CD4-positive, alpha-beta T cell treated with Interleukin-10 for 1 hour (primary cell): ENCODE measurements at regions not wholly inside any gene's neighbourhood (a gene's known extent, or its start where the extent isn't known, plus 50 kb on each side); places are given as distances from the start of the nearest gene placed in this dataset.
"Not testable (repeated sequence)": the region's sequence is repeated elsewhere in the genome, so short reads cannot be mapped to it uniquely, and the experiment has no call there.

Source experiments
- DNase-seq: peaks from one replicate; pipeline ENCODE4 v3.0.0-alpha.2; 2020

DNA sequence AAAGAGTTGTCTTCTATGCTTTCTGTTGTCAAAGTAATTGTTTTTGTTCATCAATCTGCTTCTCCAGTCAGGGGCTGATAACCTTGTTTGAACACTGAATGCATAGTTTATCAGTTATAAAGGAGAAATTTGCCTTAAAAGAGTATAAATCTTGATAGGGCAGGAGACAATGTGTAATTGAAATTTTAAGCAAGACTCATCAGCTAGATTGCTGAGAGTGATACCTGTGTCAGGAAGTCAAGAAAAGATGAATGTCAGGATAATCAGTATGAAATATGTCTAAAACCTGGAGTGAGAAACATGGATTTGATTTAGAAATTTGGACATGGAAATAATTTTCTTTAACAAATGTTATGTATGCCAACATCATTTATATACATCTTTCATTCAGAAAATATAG is 1258.1 kb downstream of the EFNA5 start:
- no peak for DNase-seq

DNA sequence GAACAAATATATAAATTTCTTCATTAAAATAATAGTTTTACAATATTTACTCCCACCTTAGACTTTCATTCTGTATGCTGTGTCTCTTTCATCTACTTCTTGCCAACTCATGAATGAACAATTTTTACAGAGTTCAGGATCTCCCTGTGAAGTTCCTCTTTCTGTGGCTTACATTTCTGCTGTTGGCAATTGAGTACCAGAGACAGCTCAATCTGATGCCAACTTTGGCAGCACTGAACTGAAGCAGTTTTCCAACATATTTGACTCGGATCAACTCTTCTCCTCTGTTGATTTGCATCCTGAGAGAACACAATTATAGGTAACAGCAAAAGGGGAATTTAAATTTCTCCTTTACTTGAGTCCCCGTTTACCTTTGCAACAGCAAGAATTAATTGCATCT is 1262.2 kb downstream of the EFNA5 start:
- DNase-seq: no peak

DNA sequence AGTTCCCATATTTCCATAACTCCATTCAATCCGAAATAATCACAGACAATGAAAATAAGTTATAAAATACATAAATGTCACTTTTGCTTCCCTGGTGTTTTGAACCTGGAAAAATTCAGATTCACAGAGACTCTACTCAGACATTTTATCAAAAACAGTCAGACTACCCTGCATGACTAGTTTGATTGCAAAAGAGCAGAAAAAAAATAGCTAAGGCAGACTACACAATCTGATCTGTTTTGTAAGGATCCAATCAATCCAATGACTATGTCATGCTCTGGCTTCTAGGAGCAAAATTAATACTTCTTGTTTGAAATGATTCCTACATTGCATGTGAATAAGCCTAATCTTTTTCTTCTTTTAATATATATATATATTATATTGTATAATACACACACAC is 1262.6 kb downstream of the EFNA5 start:
- no peak for DNase-seq

DNA sequence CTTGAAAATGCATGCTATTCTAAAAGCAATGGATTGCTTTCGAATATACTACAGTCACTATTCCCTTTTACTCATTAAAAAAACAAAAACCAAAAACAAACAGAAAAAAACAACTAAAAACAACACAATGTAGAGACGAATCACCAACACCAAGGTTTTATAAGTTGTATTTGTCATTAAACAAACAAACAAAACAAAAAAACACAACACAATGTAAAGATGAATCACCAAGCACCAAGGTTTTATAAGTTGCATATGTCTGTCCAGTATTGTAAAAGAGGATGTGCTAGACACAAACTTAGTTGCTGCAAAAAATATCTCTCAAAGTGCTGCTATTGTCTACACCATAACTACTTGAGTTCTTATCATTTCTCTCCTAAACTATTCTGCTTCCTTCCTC is 1269.2 kb downstream of the EFNA5 start:
- no peak for DNase-seq

DNA sequence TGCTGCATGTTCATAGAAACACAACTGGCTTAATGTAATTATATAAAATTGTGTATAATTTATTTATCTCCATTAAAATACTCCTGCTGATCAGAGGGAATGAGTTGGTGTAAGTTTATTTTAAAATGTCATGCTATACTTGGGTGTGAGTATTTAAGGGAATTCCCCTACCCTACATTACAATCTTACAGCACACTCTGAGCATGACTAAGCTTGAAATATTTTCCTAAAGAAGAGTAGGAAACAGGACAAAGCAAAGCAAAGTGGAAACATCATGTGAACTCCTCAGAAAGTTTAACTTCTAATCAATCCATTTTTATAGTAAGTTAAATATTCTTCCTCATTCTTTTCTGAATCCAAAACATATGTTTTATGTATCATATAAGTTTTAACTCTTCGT is 1271.3 kb downstream of the EFNA5 start:
- no peak for DNase-seq

DNA sequence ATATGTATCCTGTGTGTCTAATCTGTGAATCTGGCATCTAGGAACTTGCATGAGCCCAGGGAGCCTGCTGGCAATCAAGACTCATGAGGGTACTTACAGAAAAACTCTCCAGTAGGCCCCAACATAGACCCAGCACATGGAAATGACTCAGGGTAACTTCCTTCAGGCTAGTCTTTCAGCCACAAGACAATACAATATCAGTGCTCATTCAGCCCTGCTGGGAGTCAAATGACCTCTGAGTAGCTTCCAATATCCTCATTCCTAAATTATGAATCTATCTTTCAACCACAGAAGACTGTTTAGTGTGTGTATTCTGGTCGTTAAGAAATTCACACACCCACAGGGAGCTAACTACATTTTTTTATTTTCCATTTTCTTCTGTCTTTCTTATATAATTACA is 1273.0 kb downstream of the EFNA5 start:
- no peak for DNase-seq

DNA sequence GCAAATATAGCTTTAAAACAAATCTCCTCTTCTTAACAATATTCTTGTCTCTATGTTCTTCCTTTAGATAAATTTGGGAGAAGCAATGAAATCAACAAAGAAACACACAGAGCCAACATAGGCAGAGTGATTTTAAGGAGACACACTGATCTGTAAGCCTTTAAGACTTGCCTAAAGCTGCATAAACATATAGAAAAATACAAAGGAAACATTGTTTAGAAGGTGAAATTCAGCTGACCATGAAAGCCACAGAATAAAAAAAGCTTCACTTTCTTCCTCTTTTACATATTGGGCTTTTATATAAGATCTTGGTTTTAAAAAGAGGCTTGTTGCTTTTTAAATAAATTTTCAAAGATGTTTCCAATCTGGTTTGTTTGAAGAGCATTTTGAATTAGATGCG is 1277.5 kb downstream of the EFNA5 start:
- no peak for DNase-seq

DNA sequence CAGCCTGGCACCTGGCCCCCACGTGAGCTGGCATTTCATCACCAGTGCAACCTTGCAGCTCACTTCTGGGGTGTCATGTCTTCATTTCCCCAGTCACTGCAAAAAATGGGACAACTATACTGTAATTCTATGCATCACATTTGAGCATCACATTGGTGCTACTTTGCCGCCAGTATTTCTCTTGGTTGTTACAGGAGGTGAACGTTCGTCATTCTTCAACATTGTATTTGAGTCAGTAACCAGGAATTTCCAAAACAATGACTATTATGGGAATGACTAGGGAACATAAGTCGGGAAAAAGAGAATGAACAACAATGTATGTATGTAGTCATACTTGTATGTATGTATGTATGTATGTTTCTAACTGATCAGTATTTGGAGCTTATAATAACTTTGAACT is 1278.0 kb downstream of the EFNA5 start:
- DNase-seq: no peak

DNA sequence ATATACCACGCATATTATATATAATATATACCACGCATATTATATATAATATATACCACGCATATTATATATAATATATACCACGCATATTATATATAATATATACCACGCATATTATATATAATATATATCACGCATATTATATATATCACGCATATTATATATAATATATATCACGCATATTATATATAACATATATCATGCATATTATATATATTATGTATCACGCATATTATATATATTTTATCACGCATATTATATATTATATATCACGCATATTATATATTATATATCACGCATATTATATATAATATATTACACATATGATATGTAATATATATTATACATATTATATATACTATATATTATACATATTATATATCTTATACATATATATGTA is 1283.0 kb downstream of the EFNA5 start:
- not testable (repeated sequence) for DNase-seq

DNA sequence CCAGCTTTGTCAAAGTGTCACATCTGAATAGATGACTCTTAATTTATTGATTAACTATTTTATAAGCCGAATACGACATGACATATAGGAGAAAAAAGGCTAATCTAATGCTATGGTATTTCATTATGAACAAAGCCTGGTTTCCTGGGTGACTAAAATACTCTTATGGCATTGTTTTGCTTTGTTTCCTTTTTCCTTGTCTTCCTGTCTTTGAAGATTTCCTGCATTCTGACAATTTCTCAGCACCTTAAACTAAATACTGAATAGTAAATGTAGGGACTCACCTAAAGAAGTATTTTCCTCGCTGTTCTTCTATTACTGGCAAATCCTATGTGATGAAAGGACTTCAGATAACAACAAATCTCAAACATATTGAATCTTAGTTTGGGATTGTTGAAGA is 1284.5 kb downstream of the EFNA5 start:
- DNase-seq: no peak

DNA sequence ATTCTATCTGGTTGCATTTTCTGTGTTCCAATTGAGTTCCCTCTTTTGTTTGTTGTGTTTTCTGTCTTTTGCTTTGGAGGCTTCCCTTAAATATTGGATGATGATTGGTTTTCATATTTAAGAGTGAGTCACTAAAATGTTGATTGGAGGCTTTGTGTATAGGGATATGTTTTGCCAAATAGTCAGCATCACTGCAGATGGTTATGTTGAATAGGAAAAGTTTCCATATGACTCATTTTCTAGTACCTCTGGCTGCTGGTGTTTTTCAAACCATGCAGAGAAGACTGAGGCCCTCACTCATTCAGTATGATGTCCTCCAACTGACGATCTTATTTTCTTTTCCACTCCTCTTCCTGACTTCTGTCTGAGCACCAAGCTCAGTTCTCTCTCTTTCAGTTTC is 1290.0 kb downstream of the EFNA5 start:
- no peak for DNase-seq

DNA sequence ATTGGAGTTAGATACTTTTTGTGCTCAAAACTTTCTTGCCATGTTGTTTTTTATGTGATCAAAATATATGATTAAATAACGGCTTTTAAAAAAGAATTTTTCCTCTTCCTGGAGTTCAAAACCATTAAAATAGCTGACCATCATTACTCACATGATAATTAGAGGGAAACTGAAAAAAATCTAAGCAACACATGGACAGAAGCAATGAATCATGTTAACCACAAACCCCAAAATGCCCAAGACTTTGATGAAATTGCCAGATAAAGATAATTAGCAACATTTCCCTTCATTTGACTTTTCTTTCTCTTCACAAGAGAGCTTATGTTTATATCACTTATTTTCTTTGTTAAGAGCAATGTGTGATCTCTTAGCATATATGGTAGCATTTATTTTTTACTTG is 1294.2 kb downstream of the EFNA5 start:
- no peak for DNase-seq

DNA sequence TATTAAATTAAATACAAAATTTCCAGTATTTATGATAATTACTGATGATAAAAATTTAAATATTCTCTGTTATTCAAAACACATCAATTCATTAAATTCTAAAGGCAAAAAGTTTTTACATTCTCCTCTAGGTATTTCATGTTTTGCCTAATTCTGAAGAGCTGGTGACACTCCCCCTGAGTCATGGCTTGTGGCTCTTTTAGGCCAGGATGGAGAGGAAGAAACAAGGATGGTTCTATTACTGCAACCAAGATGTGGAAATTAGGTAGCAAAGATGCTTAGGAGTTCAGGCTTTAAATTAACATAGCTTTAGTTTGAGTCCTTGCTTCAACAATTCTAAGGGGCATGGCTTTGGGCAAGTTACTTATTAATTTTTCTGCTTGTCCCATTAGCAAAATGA is 1295.8 kb downstream of the EFNA5 start:
- no peak for DNase-seq

DNA sequence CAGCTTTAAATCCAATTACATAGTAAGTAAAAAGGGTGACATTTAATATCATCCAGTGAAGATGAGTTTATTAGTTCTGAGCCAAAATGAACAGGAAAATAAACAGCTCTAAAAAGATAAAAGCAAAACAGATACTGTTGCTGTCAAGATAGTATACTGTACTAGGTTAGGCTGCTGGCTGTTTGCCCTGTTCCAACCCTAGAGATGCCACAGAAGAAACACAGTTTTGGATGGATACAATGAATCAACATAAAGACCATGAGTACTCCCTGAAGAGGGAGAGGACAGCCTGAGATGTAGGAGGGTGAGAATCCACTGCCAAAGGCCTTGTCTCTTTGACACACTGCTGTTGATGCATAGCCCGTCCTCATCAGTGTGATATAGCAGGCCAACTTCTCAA is 1302.7 kb downstream of the EFNA5 start:
- DNase-seq: no peak

DNA sequence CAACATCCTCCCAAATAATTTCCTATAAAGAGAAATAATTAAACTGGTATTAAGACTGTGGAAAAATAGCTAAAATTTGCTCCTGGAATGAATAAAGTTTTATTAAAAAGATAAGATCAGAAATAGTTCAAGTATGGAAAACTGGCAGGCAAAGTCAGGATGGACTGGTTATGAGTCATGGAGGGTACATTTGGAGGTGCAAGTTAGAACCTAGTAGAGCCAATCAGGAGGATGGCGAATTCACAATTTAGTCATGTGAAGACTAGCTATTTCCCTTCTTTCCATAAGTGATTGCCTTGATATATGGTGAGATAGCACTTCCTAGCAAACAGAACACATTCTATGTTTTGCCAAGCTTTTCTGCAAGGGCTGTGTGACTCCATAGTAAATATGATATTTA is 1303.5 kb downstream of the EFNA5 start:
- DNase-seq: no peak

DNA sequence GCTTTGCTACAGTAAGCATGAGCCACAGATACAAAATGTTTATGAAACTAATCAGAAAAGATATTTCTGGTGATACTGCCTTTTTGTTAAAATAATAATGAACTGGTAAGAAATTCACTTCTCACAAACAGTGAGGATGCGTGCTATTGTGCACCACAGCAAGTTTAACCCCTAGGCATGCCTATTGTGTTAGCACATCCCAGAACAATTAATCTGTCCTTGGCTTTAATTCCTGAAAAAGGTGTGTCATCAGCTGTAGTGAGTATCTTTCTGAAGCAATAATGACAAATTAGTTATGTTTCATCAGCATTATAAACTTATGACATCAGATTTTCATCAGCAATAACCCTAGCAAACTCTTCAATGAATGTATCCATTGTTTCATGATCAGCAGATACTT is 1307.2 kb downstream of the EFNA5 start:
- DNase-seq: no peak

DNA sequence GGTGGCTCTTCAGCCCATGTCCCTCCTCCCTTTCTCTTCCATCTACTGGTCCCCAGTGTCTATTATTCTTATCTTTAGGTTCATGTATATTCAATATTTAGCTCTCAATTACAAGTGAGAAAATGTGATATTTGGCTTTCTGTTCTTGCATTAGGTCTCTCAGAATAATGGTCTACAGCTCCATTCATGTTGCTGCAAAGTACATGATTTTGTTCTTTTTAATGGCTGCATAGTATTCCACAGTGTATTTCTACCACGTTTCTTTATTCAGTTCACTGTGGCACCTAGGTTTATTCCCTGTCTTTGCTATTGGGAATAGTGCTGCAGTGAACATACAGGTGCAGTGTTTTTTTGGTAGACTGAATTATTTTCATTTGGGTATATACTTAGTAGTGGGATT is 1308.8 kb downstream of the EFNA5 start:
- DNase-seq: no peak

DNA sequence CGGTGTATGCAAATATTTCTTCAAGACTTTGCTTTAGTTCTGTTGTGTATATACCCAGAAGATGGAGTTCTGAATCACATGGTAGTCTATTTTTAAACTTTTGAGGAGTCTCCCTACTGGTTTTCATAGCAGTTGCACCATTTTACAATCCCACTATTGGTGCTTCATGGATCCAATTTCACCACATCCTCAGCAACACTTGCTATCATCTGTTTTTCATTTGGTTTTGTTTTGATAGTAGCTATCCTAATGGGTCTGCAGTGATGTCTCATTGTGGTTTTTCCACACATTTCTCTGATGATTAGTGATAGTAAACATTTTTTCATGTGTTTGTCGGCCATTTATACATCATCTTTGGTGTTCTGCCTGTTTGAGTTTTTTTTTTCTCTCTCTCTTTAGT is 1339.3 kb downstream of the EFNA5 start:
- no peak for DNase-seq

DNA sequence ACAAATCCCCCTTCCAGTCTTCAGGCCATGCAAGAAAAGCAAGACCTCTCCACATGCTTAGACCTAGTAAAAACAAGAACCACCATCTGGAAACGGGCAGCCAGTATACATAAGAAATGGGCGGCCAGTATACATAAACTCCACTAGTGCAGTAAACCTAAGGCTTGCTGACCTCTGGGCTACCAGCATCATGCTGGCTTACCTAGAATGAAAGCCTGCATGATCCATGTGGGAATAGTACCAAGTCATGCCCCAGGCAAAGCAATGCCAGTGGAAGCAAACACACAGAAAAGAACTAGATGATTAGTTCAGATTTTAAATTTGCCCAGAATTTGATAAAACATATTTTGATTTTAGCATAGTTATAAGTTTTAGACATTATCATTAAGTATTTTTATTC is 1346.4 kb downstream of the EFNA5 start:
- no peak for DNase-seq

DNA sequence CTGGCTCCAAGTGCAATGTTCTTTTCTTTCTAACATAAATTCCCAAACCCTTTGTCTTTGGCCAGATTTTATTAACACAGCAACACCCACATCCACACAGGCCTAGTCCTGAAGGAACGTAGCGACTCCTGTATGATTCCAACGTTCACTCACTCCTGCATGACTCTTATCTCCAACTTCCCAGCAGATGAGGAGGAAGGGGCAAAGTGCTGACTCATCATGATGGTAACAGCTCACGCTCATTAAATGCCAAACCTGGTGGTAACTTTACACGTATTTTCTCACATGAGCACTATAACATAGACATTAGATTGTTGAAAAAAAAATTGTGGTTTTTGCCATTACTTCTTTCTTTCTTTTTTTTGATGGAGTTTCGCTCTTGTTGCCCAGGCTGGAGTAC is 1349.5 kb downstream of the EFNA5 start:
- no peak for DNase-seq

DNA sequence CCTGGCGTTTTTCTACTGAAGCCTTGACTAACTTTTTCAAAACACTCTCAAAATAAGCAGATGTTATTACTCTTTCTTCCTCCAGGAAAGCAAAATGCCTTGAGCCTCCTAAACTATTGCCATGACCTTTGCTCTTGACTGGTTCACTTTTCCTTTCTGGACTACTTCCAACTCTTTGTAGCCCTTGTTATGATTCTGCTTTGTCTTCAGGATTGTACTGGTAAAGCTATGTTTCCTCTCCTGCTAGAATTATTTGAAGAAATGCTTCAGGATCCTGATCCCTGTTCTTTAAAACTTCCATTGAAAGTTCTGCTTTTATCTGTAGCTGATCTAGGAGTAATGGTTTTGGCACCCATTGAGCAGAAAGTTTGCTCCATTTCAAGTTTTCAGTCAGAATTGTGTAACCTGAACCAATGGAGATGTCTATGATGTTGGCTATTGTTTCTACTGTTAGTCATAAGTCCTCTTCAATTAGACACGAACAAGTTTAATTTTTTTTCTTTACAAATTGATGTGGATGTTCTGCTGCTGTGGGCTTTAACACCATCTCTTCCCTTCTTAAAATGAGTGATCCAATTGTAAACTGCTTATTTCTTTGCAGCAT is 1356.4 kb downstream of the EFNA5 start:
- no peak for DNase-seq

DNA sequence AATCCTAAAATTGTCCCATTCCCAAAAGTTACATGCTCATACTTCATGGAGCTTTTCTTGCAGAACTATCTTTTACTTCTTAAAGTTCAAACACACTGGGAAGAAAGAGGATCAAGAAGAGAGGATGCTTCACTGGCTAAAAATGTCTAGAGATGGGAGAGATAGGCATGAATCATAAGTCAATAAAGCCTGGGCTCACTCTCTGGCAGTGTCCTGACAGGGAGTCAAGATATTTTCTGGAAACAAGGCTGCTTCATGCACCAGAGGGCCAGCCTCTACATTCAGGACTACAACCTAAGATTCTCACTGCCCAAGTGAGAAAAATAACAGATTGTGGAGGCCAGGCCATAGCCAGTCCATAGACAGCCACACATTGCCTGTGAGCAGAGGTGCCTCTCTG is 1358.4 kb downstream of the EFNA5 start:
- no peak for DNase-seq

DNA sequence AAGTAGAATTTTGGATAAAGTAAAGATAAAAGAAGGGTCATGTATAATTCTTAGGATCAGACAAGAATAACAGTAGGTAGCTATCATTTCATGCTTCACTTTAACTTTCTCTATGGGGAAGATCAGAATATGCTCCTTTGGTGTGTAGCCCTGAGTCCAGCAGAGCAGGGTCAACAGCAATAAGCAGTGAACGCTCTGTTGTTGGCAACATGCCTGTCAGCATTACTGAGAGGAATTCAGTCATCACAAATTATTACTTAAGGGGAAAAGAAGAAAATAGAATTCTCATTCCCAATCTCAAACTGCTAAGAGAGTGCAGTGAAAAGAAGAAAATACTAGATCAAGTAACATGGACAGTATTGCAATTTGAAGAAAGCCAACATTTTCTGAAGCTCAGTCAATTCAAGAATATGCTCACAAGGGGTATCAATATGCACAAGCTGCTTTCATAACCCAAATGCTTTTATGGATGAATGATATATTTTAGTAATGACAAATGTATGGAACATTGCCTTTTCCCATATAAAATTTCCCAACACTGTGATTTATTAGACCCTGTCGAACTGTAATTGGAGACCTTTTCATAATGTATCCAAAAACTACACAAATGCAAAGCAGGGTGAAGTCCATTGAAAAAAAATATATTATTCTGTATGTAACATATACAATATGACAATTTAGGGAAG is 1359.4 kb downstream of the EFNA5 start:
- DNase-seq: no peak

DNA sequence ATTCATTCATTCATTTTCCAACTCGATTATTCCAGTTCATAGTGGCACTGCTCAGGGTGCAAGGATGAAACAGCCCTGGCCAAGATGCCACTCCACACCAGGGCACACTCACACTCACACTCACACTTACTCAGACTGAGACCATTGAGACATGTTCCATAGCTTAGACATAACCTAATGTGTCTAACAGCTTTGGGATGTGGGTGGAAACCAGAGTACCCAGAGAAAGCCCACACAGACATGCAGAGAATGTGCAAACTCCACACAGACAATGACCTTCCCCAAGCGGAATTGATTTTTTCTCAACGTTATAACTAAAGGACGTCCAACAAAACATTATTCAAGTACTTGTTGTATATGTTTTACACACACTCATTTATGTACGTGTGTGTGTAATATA is 1363.5 kb downstream of the EFNA5 start:
- no peak for DNase-seq

DNA sequence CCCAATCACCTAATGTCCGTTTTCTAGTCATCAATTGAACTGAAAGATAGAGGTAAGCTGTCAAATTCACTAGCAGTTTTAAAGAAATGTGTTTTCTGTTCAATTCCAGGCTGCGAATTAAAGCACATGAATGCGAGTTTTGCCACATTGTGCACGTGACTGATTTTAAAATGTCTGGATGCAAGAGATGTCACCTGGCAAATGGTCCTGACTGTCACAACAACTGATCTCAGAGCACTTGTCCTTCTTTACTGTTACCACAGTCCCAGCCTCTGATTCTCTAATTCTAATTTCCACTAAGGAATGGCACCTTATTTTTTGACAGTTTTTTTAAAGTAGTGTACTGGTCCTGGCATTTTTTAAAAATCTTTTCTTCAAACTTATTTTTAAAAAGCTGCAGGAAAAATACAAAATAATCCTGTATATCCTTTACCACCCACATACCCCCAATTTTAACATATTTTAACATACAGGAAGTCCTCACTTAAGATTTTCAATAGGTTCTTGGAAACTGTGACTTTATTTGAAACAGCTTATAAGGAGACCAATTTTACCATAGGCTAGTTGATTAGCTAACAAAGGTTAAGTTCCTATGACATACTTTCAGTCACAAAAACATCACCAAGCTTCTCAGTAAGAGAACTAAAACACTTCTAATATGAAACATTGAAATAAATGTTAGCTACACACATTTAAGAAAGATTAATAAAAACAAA is 1364.3 kb downstream of the EFNA5 start:
- no peak for DNase-seq
